Glutamatergic neuron (in vitro differentiated cells): ENCODE measurements at regions not wholly inside any gene's neighbourhood (a gene's known extent, or its start where the extent isn't known, plus 50 kb on each side); places are given as distances from the start of the nearest gene placed in this dataset.

ENCODE experiments used
- DNase-seq: peaks from one replicate; pipeline ENCODE4 v3.0.0; 2022
- H3K27ac Mint-ChIP-seq: one replicate; pipeline ENCODE4 v1.8.0; 2020; ENCODE audit warnings: mild to moderate bottlenecking, mixed read lengths, inconsistent platforms; ENCODE audit not compliant: unreplicated experiment
- H3K27me3 Mint-ChIP-seq: one replicate; pipeline ENCODE4 v1.8.0; 2020; ENCODE audit warnings: mild to moderate bottlenecking, moderate library complexity, mixed read lengths, inconsistent platforms; ENCODE audit not compliant: unreplicated experiment
- H3K36me3 Mint-ChIP-seq: one replicate; pipeline ENCODE4 v1.8.0; 2020; ENCODE audit warnings: mild to moderate bottlenecking, mixed read lengths, inconsistent platforms; ENCODE audit not compliant: unreplicated experiment
- H3K4me1 Mint-ChIP-seq: one replicate; pipeline ENCODE4 v1.8.0; 2020; ENCODE audit warnings: mild to moderate bottlenecking, low read depth, mixed read lengths, inconsistent platforms; ENCODE audit not compliant: unreplicated experiment
- H3K4me3 Mint-ChIP-seq: one replicate; pipeline ENCODE4 v1.8.0; 2020; ENCODE audit warnings: mild to moderate bottlenecking, mixed read lengths, inconsistent platforms; ENCODE audit not compliant: unreplicated experiment
- H3K9me3 Mint-ChIP-seq: one replicate; pipeline ENCODE4 v1.8.0; 2020; ENCODE audit warnings: mild to moderate bottlenecking, moderate library complexity, mixed read lengths, inconsistent platforms; ENCODE audit not compliant: unreplicated experiment
- CTCF ChIP-seq: fragments of 200-600 bp; sonication (generic); IDR thresholded peaks from one replicate; pipeline ENCODE4 v1.5.0; 2021; ENCODE audit not compliant: partially characterized antibody, unreplicated experiment

- H3K27ac Mint-ChIP-seq = no peak overlapping the region
- no peak overlapping the region for H3K4me3 Mint-ChIP-seq
- H3K27me3 Mint-ChIP-seq = no peaks in the 10 kb centered on the region
Observed at GRCh38 chr4:30495251-30495650, 224.9 kb upstream of the PCDH7 start.

DNA sequence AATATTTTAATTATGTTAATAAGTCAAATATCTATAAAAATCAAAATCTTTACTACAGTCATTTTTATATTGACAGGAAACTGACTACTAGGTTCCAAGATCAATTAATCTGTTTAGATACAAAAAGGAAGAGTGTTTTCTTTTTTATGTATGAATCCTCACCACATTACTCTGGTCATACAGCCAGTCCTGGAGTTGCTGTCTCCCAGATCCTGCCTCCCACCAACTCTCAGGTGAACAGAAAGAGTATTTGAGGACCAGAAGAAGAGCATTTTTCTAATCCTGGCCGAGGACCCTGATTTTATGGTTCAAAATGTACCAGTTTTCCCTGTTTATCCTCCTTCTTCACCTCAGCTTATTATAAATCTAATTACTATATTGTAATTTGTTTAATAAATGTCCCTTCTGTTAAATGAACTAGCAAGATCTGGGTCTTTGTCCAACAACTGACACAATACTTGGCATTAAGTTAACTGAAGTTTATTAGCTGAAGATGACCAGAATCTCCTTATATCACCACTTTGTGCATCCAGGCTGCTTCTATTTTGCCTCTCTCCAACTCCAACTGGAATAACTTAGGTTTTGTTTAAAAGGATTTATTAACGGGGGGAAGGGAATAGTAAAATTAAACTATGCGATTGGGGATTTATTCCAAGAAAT, 224.4 kb upstream of the PCDH7 start:
- TF ChIP-seq CTCF = no peak
- no peaks in the 10 kb centered on the region for H3K27me3 Mint-ChIP-seq

More at GRCh38 chr4:30495251-30495650, 224.9 kb upstream of the PCDH7 start:
- TF ChIP-seq CTCF = no peak
- Mint-ChIP-seq H3K4me1 (no peaks in the 10 kb centered on the region), H3K9me3 (peaks cover 2% of the 10 kb centered on the region), H3K36me3 (peaks cover 21% of the 10 kb centered on the region)
- DNase-seq = no peak

DNA sequence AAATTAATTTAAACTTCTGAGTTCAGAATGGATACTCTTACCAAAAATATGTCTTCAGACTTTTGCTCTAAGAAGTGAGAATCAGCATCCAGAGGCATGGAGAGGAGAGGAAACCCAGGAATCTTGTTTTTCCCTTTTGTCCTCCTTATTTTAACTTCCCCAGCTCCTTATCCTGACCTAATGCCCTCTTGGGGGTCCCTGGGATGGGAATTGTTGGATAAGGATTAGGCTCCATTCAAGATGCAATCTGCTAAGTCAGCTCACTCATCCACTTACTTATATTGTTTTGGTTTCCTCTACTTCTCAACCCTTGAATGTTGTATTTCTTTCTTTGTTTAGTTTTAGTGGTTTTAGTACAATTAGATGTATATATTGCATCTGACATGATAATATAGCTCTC, 208.4 kb upstream of the PCDH7 start:
- Mint-ChIP-seq H3K4me1 (no peaks in the 10 kb centered on the region), H3K4me3 (no peak overlapping the region), H3K27me3 (no peaks in the 10 kb centered on the region), H3K27ac (no peak overlapping the region), H3K9me3 (no peaks in the 10 kb centered on the region), H3K36me3 (no peaks in the 10 kb centered on the region)
- no peak for DNase-seq
- no peak for TF ChIP-seq CTCF

More for the DNA sequence above, 224.4 kb upstream of the PCDH7 start:
- Mint-ChIP-seq H3K4me1 (no peaks in the 10 kb centered on the region), H3K36me3 (peaks cover 17% of the 10 kb centered on the region), H3K4me3 (no peak overlapping the region), H3K27ac (no peak overlapping the region), H3K9me3 (no peaks in the 10 kb centered on the region)
- no peak for DNase-seq

- no peak for DNase-seq
- TF ChIP-seq CTCF = no peak
- Mint-ChIP-seq H3K36me3 (no peaks in the 10 kb centered on the region), H3K4me1 (peaks cover 1% of the 10 kb centered on the region), H3K9me3 (no peaks in the 10 kb centered on the region), H3K4me3 (no peak overlapping the region), H3K27me3 (no peaks in the 10 kb centered on the region), H3K27ac (no peak overlapping the region)
Observed at GRCh38 chr4:30518211-30518610, 202.0 kb upstream of the PCDH7 start.

DNA sequence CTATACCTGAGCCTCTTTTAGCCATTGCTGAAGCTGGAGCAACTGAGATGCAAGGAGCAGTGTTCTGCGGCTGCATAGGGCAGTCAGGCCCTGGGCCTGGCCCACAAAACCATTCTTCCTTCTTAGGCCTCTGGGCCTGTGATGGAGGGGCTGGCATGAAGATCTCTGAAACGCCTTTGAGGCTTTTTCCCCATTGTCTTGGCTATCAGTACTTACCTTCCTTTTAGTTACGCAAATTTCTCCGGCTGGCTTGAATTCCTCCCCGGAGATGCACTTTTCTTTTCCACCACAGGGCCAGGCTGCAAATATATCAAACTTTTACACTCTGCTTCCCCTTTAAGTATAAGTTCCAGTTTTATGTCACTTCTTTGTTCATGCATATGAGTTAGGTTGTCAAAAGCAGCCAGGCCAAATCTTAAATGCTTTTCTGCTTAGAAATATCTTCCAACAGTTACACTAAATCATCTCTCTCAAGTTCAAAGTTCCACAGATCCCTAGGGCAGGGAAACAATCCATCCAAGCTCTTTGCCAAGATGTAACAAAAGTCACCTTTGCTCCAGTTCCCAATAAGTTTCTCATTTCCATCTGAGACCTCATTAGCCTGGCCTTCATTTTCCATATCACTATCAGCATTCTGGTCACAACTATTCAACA, 194.4 kb upstream of the PCDH7 start:
- no peaks in the 10 kb centered on the region for H3K4me1 Mint-ChIP-seq
- H3K27me3 Mint-ChIP-seq = no peaks in the 10 kb centered on the region
- H3K27ac Mint-ChIP-seq = no peak overlapping the region
- no peak for DNase-seq
- no peaks in the 10 kb centered on the region for H3K9me3 Mint-ChIP-seq
- no peak overlapping the region for H3K4me3 Mint-ChIP-seq
- peaks cover 6% of the 10 kb centered on the region for H3K36me3 Mint-ChIP-seq
- TF ChIP-seq CTCF = no peak
